HG03159 (cell line): ENCODE measurements at regions not wholly inside any gene's neighbourhood (a gene's known extent, or its start where the extent isn't known, plus 50 kb on each side); places are given as distances from the start of the nearest gene placed in this dataset.

Experiments
- ATAC-seq: cut with Tn5 transposase; IDR thresholded peaks from one replicate; pipeline ENCODE4 v1.9.1; 2021; ENCODE audit warnings: mild to moderate bottlenecking, moderate library complexity; ENCODE audit not compliant: unreplicated experiment

DNA sequence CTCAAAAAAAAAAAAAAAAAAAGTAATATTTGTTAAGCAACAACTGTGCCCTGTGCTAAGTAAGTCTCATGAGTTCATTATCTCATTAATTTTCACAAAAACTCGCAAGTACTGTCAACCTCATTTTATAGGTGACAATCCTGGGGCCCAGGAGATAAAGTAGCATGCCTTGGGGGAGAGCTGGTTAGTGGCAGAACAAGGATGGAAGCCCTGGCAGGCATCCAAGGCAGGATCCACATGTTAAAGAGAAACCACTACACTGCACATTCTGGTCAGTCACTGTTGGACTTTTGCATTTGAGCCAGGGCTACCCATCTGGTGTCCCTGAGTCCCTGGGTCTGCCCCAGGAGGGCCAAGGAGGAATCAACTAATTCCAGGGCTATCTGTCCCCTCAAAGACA lies 54.6 kb downstream of the ZFP36L2 start:
- no peak for ATAC-seq

DNA sequence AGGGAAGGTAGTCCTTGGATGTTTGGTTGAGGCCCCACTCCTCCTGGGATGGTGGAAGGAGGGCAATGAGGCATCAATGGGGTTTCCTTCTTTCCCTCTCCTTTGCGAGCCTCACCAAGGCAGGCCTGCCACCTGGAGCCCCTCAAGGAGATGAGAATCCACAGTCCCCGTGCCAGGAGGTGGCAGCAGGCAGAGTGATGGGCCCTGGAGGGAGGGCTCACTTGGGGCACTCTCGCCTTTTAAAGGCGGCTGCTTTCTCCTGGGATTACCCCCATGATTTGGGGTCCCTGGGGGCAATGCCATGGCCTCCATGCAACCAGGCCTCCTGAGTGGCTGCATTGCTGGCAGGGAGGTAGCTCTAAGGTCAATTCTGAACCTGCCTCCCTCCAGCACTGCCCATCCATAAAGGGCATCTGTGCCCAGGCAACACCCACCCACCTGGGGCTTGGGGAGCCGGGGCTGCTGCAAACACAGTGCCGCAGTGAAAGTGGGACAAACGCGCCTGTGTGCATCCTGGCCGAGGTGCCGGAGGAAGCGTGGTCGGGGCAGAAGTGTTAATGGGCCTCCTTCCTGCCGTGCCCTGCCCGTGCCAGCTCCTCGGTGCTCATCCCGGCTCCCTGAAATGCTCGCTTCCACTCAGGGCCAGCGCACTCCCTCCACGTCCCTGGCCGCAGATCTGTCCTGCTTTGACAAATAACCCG lies 55.9 kb downstream of the ZFP36L2 start:
- no peak for ATAC-seq

DNA sequence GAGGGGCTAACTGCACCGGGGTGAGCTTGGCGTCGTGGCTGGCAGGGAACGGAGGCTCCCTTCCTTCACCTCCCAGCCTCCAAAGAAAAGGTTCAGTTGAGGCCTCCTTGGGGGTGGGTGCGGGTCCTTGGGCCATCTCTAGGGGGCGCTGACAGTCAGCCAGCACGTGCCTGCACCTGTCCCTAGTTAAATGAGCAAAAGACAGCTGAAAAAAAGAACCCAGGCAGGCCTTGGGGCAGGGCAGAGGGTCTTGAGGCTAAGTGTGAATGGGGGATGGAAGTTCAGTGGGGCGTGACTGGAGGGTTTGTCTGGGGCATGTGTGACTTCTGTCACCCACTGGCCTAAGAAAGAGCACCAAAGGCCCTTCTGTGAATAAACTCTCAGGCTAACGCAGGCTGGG lies 56.4 kb downstream of the ZFP36L2 start:
- ATAC-seq = no peak

DNA sequence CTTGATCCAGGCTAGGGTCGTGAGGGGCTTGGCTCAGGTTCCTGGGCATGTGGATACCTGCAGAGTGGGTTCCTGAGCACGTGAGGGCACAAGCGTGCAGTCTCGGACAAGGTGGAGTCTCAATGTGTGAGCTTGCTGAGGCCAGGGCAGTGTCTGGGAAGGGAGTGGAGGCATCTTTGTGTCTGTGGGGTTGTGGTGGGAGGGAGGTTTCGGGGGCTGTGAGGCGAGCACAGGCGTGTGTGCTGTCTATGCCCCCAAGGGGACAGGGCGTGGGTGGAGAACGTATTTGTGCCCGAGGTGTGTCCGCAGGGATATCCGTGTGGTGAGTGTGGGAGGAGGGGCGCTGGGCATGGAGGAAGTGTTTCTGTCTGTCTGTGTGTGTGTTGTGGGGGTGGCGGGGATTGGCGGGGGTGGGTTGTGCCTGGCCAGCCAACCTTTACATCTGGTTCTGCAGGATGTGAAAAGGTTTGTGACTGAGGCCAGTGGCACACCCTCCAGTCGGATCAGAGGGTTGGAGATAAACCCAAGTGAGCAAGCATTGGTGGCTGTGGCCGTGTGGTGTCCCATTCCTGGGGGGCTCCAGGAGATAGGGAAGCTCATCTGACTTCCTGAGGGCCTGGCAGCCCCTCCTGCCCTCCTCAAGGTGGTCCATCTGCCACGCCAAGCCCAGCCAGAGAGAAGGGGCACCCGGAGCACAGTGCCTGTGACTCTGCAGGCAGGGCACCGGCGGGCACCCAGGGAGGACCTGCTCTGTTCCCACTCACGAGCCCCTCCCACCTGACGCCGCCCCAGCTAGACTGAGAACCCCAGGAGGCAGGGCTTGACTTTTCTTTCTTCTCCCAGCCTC lies 57.1 kb downstream of the ZFP36L2 start:
- peak; percentile 44 for ATAC-seq

DNA sequence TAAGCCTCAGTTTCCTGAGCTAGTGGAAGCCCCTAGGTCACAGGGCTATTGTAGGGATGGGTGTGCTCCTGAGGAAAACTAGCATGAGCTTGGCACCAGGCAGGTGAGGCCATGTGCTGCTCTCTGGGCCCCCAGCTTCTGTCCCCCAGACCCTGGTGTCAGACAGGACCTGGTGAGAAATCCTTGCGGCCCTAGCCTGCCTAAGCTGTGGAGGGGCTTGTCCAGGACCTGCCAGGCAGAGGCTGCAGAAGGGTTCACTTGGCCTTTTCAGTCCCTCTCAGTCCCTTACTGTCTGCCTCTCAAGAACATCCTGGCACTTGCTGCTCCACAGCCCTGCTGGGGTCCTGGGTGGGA lies 58.4 kb downstream of the ZFP36L2 start:
- no peak for ATAC-seq

DNA sequence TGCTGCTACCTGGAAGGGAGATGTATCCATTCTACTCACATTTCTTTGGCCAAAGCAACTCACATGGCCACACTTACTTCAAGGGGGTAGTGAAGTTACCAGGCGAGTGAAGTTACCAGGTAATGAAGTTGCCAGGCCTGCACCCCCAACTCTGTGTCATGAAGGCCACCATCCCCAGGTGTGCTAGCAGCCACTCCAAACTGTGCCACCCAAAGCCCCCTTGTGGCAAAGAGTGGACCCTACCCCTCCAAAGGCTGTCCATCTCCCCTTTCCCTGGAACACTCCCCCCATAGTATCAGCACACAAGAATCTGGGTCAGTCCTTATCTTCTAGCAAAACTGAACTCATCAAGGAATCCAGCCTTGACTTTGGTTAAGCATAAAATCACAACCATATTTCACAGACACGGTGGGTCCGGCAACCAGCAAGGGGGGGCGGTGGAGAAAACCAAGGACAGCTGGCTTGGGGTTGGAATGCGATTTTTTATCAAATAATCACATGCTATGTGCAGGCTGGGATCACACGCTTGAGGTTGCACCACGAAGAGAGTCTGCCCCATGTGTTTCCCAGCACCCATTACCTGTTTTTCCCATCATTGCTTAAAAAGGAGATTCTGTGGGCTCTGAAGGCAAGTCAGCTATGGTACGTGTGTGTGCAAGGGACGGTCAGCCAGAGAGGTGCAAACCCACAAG lies 60.9 kb downstream of the ZFP36L2 start:
- no peak for ATAC-seq

DNA sequence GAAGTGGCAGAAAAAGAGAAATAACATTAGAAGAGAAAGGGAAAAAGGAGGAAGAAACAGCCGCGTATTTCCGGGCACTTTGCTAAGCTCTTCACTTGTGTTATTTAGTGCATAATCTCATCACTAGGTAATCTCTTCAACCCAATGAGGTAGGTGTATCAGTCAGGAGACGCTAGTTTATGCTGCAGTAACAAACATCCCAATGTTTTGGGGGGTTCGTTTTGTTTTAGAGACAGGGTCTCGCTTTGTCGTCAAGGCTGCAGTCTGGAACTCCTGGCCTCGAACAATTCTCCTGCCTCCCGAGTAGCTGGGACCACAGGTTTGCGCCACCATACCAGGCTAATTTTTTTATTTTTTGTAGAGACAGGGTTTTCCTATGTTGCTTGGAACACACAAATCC lies 61.7 kb downstream of the ZFP36L2 start:
- ATAC-seq = no peak

DNA sequence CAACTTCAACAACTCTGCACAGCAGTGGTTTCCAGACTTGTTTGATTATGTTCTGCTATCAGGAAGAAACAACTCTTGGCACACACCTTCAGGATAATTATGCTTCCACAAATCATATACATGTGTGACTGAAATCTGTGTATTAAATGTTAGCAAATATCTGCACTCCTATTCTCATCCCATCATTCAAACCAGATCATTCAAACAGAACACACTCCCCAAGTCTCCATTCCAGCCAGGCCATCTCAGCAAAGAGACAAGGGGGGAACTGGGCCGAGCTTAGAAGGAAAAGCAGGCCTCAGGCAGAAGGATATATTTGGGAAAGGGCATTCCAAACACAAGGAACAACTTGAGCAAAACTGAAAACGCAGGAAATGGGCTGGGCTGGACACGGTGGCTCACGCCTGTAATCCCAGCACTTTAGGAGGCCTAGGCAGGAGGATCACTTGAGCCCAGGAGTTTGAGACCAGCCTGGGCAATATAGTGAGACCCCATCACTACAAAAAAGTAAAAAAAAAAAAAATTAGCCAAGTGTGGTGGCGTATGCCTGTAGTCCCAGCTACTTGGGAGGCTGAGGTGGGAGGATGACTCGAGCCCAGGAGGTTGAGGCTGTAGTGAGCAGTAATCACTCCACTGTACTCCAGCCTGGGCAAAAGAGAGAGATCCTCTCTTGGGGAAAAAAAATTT lies 62.7 kb downstream of the ZFP36L2 start:
- no peak for ATAC-seq

DNA sequence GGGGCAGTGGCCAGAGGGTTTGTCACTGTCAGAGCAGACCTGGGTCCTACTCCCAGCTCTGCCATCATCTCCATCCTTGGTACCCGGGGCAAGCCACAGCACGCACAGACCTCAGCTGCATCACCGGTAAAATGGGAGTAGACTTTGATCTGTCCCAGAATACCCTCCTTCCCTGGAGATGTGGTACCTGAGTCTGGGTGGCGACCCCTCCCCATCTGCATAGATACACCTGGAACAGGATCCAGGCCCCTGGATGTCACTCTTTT lies 64.0 kb downstream of the ZFP36L2 start:
- ATAC-seq = no peak

DNA sequence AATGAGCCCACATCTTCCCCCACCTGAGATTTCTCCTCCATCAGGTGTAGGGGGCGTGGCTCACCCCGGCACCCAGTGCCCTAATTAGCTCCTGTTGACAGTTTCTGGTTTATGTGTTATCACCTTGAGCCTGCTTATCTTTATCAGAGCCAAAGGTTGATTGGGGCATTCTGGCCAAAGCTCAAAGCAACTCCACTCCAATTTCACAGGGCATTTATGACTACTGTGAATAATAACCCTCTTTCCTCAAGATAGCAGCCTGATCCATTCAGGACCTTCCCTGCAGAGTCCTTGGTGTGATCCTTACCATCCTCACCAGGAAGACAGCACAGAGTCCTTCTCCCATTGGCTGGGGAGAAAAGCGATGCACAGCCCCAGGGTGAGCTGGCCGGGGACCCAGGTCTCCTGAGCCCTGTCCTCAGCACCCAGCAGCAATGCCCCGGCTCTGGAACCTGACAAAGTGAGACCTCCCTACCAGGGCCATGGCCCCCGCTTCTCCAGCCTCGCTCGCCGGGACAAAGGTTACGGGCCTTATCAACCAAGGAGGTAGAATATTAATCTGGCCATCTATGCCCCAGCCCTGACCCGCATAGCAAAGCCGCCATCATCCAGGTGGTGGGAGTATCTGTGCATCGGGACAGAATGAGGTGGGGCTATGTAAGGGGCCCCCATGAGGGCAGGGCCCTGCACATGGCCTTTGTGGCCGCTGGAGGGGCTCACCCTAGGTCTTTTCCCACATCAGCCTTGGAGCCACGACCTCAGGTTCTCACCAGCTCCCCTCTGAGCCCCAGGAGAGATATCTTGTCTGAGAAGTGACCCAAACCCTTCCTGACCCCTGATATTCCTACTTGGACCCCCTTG lies 64.5 kb downstream of the ZFP36L2 start:
- no peak for ATAC-seq

DNA sequence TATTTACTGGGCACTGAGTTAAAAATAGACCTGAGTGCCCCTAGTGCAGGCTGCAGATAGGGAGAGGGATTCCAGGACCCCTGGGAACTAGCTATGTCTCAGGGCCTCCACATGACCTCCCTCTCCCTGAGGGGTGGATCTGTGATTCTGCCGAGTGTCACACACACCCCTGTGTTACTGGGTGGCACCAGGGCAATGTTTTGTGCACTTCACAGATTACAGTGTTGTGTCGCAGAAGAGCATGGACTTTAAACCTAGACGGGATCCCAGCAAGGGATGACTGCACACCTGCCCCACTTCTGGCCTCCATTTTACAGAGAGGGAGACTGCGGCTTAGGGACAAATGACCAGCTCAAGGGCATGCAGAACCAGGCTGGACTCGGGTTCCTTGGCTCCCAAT lies 65.6 kb downstream of the ZFP36L2 start:
- no peak for ATAC-seq

DNA sequence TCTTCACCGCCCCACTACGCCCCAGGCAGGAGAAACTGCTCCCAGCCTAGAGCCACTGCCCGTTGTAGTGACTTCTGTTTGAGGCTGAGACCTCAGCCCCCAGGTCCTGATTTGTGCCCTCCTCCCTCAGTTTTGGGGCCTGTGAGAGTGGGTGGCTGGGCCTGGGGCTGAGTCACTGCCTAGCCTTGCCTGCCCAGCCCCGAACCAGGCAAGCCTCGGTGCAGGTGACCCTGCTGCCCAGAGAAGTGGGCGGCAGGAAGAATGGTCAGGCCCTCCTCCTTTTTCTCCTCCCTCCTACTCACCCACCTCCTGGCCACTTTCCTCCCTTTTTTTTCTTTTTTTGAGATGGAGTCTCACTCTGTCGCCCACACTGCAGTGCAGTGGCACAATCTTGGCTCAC lies 66.6 kb downstream of the ZFP36L2 start:
- ATAC-seq = no peak

DNA sequence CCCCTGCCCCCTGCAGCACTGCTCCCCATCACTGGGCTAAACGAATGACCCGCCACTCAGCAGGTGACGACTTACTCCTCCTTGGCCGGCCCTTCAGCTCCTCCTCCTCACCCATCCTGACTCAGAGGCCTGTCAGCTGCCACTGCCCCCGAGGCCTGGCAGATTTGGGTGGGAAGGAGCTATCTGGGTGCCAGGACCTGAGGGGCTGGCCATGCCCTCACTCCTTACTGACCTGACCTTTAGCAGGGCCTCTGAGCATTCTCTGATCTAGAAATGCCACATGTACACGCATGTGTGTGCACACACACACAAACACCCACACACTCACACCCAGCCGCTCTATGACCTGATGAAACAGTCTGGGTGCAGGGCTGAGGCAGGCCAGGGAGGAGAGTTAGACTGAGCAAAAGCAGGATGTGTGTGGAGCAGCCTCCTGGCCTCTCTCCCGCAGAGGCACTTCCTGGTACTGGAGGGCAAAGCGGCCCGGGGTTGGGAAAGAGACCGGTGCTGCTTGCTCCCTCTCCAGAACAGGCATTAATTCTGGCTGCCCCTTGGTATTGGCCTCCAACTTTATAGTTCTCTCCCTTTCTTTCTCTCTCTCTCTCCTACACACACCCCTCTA lies 68.0 kb downstream of the ZFP36L2 start:
- peak; percentile 19 for ATAC-seq

DNA sequence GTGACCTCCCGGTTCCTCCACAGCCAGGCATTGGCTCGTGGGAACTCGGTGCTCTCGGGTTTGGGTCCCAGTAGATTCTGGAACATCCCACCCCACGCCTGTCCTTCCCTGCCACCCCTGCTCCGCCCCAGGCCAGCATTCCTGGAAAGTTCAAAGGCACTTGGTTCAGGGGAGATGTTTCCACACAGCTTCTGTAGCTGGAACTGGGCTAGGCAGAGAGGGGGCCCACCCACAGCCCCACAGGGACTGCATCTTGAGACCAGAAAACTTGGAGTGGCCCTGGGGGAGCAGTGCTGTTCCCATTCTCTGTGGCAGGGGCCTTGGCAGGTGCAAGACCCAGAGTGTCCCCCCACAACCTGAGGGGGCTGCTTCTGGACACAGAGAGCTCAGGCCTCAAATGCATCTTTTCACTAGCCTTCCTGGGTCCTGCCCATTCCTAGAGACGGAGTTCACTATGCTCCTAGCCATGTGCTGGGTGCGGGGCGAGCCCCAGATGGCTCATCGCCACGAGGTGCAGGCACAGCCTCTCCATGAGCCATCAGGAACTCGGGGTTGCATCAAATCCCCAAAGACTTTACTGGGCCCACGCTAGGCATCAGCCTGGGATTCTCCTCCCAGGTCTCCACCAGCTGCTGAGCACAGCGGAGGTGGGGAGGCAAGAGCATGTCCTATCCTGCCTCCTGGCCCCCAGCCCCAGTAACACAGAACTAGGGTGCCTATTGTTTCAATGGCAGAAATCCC lies 68.7 kb downstream of the ZFP36L2 start:
- no peak for ATAC-seq

DNA sequence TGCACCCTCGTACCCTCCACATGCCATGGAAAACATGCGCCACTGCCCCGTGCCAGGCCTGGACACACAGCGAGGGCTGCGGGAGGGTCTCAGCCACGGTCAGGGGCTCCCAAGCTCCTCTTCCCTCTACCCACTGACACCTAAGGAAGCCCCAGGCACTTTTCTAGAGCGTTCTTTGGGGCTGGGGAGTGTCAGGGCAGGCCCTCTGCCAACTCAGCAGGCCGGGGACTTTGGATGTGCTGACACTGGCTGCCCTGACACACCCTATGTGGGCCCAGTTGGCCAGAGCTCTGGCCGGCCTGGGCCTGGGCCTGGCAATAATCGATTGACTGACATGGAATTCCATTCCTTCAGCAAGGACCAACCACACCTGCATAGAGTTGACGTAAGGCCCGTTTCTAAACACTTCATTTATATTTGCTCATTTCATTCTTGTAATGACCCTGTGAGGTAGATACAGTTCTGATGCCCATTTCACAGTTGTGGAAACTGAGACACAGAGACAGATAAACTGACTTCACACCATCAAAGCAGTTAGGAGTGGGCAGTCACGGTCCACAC lies 70.5 kb downstream of the ZFP36L2 start:
- no peak for ATAC-seq

DNA sequence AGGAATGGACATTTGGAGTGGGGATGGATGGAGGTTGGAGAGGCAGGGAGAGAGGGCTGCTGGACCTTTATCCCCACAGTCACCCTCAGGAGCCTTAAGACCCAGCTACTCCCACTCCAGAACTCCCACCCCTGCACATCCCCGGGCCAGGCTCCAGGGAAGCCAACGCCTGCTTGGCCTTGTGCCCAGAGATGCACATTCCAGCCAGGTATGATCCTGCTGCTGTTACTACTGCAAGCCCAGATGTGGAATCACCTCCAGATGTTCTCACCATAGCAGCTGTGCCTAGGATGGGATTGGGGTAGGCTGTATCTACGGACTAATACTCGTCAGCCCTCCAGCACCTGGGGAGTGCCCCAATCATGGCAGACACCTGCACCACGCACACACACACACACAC lies 71.7 kb downstream of the ZFP36L2 start:
- ATAC-seq = no peak

DNA sequence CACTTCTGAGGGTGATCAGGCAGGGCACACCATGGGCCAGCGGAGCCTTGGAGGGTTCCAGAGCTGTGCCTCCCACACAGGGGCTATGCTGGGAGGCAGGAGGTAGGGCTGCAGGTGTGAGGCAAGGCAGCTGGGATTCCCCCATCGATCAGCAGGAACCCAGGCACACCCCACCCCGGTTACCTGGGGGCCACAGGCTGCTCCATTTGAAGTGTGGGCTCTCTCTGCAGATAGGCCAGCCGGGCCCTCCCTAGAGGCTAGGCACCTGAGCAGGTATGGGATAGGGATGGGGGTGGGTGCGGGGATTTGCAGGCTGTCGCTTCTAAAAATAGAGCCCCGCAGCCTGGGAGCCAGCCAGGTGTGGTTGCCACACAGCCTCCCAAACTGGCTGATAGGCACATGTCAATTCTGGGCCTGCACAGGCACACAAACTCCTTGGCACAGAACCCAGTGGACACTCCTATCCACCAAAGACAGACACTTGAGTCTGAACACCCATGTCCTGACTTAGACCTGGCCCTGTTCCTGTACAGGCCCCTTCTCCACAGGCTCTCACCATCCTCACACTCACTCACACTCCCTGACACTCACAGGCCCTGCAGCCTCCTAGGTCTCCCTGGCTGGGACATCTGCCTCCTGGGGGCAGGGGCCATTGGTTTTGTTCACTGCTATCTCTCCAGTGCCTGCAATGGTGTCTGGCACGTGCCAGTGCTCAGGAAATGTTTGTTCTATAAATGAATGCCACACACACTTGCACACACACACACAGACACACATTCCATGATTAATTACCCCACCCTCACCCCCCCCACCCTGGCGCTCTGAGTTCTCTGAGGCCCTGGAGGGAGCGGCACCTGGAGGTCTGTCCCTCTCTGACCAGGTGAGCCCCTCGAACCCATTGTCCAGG lies 73.4 kb downstream of the ZFP36L2 start:
- ATAC-seq = no peak

DNA sequence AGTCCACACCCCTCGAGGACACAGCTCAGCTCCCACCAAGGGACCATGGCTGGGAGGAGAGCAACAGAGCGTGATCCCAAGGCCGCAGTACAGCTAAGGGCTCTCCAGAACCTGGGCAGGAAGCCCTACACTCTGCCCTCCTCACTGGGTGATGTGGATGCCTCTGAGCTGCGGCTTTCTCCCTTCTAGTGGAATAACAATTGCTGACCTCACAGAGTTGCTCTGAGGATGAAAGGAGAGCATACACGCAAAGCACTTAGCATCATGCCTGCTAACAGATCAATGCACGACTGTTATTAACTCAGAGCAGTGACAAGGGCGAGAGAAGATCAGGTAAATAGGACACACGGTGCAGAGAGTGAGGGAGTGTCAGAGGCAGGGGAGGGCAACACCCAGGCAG lies 74.2 kb downstream of the ZFP36L2 start:
- no peak for ATAC-seq
